ENCODE measurements at regions not wholly inside any gene's neighbourhood (a gene's known extent, or its start where the extent isn't known, plus 50 kb on each side); places are given as distances from the start of the nearest gene placed in this dataset.

- Histone ChIP-seq H3K4me3 (ENCODE audit: low read depth in 2 of 2, low read length in 2 of 2) (no peak overlapping the region), H3K36me3 (ENCODE audit: control insufficient read depth, insufficient read depth, low read length) (no peaks in the 10 kb centered on the region), H3K9me3 (ENCODE audit: control insufficient read depth, insufficient read depth, low read depth, low read length) (no peaks in the 10 kb centered on the region), H3K4me1 (ENCODE audit: control insufficient read depth, insufficient read depth, low read length) (no peaks in the 10 kb centered on the region), H3K27me3 (ENCODE audit: control insufficient read depth, insufficient read depth, low read length) (peaks cover 4% of the 10 kb centered on the region; the same call in 1 of the 2 replicates), H3K27ac (ENCODE audit: low read length) (no peak overlapping the region)
- in situ Hi-C loops (cut with HindIII; ENCODE audit: low pct_unique_long_range_greater_than_20kb, low sequenced_read_pairs) (no loop called here), intact Hi-C loops (cut with micrococcal nuclease; ENCODE audit: unreplicated experiment) (no loop called here)
- CTCF ChIA-PET, result no interaction called here
- POLR2A ChIA-PET, result no interaction called here
- TF ChIP-seq REST (IDR thresholded peaks at IDR 0.05; ENCODE audit: insufficient read depth in 1 of 2, low read depth in 2 of 2, low read length in 1 of 2) (no peak), SIN3A (IDR thresholded peaks at IDR 0.05; ENCODE audit: borderline replicate concordance, insufficient read depth, low read depth, low read length) (no peak), POLR2AphosphoS5 (IDR thresholded peaks at IDR 0.05; ENCODE audit: low read depth, low read length) (no peak), CTCF (IDR thresholded peaks at IDR 0.05) (no peak), TCF7L2 (IDR thresholded peaks at IDR 0.05; ENCODE audit: low read depth, low read length) (no peak)
- ATAC-seq, result no peak
- no TSS peak for BruUV-seq (replicated peaks)
- DNase-seq (ENCODE audit: low read depth, low spot score), result no peak
Observed at GRCh38 chr16:73321853-73322252, 273.9 kb upstream of the ZFHX3 start.

- Histone ChIP-seq H3K9me3 (ENCODE audit: control insufficient read depth, insufficient read depth, low read depth, low read length) (no peaks in the 10 kb centered on the region), H3K4me3 (ENCODE audit: low read depth in 2 of 2, low read length in 2 of 2) (no peak overlapping the region), H3K27me3 (ENCODE audit: control insufficient read depth, insufficient read depth, low read length) (peaks cover 3% of the 10 kb centered on the region; the same call in 1 of the 2 replicates), H3K4me1 (ENCODE audit: control insufficient read depth, insufficient read depth, low read length) (no peaks in the 10 kb centered on the region), H3K27ac (ENCODE audit: low read length) (no peak overlapping the region), H3K36me3 (ENCODE audit: control insufficient read depth, insufficient read depth, low read length) (no peaks in the 10 kb centered on the region)
- TF ChIP-seq CTCF (IDR thresholded peaks at IDR 0.05) (no peak), POLR2AphosphoS5 (IDR thresholded peaks at IDR 0.05; ENCODE audit: low read depth, low read length) (no peak), SIN3A (IDR thresholded peaks at IDR 0.05; ENCODE audit: borderline replicate concordance, insufficient read depth, low read depth, low read length) (no peak), REST (IDR thresholded peaks at IDR 0.05; ENCODE audit: insufficient read depth in 1 of 2, low read depth in 2 of 2, low read length in 1 of 2) (no peak), TCF7L2 (IDR thresholded peaks at IDR 0.05; ENCODE audit: low read depth, low read length) (no peak)
- intact Hi-C loops (cut with micrococcal nuclease; ENCODE audit: unreplicated experiment) (no loop called here), in situ Hi-C loops (cut with HindIII; ENCODE audit: low pct_unique_long_range_greater_than_20kb, low sequenced_read_pairs) (no loop called here)
- ChIA-PET POLR2A (no interaction called here), CTCF (no interaction called here)
- ATAC-seq (no peak), DNase-seq (ENCODE audit: low read depth, low spot score) (no peak)
- BruUV-seq (replicated peaks), result no TSS peak
Observed at GRCh38 chr16:73319737-73320136, 271.8 kb upstream of the ZFHX3 start.

Measured in Panc1 (cell line).